ENCODE measurements at regions not wholly inside any gene's neighbourhood (a gene's known extent, or its start where the extent isn't known, plus 50 kb on each side); places are given as distances from the start of the nearest gene placed in this dataset.

DNA sequence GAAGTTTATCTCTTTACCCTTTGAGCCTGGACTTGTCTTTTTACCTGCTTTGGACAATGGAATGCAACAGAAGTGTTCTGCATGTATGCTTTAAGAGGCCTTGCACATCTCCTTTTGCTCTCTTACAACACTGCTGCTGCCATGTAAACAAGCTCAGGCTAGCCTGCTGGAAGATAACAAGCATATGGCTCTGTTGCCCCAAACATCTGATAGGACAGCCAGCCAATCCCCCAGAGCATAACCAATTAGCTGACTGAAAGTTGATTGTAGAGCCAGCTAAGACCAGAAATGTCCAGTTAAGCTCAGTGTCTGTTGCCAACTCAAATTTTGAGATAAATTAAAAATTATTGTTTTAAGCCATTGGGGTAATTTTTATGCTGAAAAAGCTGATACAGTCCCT lies 510.6 kb upstream of the CNKSR2 start:
- TF ChIP-seq CTCF (conservative IDR thresholded peaks at IDR 0.05) = no peak
- TF ChIP-seq EZH2 (IDR thresholded peaks at IDR 0.05; ENCODE audit: low read depth) = no peak

Measured in PC-9 (cell line).